Mammary epithelial cell (primary cell): ENCODE measurements at regions not wholly inside any gene's neighbourhood (a gene's known extent, or its start where the extent isn't known, plus 50 kb on each side); places are given as distances from the start of the nearest gene placed in this dataset.

Experiments
- EZH2 ChIP-seq: IDR thresholded peaks from 2 replicates; pipeline ENCODE4 v1.6.1; 2012; ENCODE audit warnings: low read length, inconsistent platforms, borderline replicate concordance
- TF ChIP-seq, protein P1 (sequence below), 2 donors: IDR thresholded peaks in 1 of 2; conservative IDR thresholded peaks in 1 of 2; 2 replicates each; pipeline ENCODE4 v1.5.1; 2011 to 2012; ENCODE audit warnings: inconsistent platforms in 2 of 2, low read length in 2 of 2, mild to moderate bottlenecking in 2 of 2, control low read depth in 1 of 2, low read depth in 1 of 2; ENCODE audit not compliant: insufficient read depth in 1 of 2; ENCODE audit errors: extremely low read depth in 1 of 2

DNA sequence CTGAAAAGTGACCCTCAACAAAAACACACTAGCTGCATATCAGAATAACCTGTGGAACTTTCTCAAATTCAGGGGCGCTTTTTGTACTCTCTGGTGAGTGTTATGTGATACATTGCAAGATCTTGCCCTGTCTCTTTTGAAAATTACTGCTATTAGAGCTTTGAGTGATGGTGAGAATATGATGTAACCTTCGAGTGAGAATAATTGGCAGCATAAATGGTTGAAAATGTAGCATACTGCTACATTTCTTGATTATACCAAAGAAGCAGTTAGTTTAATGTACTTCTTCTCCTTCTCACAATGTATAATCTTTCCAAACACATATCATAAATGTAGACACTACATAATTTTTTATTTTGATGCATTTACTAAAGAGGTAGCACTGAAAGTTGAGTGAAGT, 882.9 kb downstream of the FSTL5 start:
- TF ChIP-seq, protein P1, sequence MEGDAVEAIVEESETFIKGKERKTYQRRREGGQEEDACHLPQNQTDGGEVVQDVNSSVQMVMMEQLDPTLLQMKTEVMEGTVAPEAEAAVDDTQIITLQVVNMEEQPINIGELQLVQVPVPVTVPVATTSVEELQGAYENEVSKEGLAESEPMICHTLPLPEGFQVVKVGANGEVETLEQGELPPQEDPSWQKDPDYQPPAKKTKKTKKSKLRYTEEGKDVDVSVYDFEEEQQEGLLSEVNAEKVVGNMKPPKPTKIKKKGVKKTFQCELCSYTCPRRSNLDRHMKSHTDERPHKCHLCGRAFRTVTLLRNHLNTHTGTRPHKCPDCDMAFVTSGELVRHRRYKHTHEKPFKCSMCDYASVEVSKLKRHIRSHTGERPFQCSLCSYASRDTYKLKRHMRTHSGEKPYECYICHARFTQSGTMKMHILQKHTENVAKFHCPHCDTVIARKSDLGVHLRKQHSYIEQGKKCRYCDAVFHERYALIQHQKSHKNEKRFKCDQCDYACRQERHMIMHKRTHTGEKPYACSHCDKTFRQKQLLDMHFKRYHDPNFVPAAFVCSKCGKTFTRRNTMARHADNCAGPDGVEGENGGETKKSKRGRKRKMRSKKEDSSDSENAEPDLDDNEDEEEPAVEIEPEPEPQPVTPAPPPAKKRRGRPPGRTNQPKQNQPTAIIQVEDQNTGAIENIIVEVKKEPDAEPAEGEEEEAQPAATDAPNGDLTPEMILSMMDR (conservative IDR thresholded peaks at IDR 0.05 in 1 of 2, IDR thresholded peaks at IDR 0.05 in 1 of 2; ENCODE audit: extremely low read depth in 1 of 2, insufficient read depth in 1 of 2, low read depth in 1 of 2, low read length in 2 of 2): no peak
- no peak for TF ChIP-seq EZH2
